Right renal cortex interstitium (tissue), 3 donors: ENCODE measurements at regions not wholly inside any gene's neighbourhood (a gene's known extent, or its start where the extent isn't known, plus 50 kb on each side); places are given as distances from the start of the nearest gene placed in this dataset.

Source experiments
- DNase-seq, 3 donors: peaks; one replicate each; pipeline ENCODE4 v3.0.0-alpha.2; 2013; ENCODE audit warnings: low read depth in 3 of 3, low spot score in 2 of 3

GRCh38 chr5:167801999-167802398, 489.4 kb upstream of the WWC1 start:
- DNase-seq: no peak

- DNase-seq: no peak
Observed at GRCh38 chr5:167802755-167803431, 488.6 kb upstream of the WWC1 start.

- no peak for DNase-seq
Observed at GRCh38 chr5:167804512-167805220, 486.8 kb upstream of the WWC1 start.

- no peak for DNase-seq
Observed at GRCh38 chr5:167810573-167810972, 480.9 kb upstream of the WWC1 start.

- no peak for DNase-seq
Observed at GRCh38 chr5:167812871-167813270, 478.6 kb upstream of the WWC1 start.

- DNase-seq: no peak
Observed at GRCh38 chr5:167813389-167813788, 478.1 kb upstream of the WWC1 start.

- no peak for DNase-seq
Observed at GRCh38 chr5:167814040-167814439, 477.4 kb upstream of the WWC1 start.

GRCh38 chr5:167814828-167815227, 476.6 kb upstream of the WWC1 start:
- no peak for DNase-seq

GRCh38 chr5:167816354-167816753, 475.1 kb upstream of the WWC1 start:
- no peak for DNase-seq

- no peak for DNase-seq
Observed at GRCh38 chr5:167816864-167817263, 474.6 kb upstream of the WWC1 start.

GRCh38 chr5:167819406-167819805, 472.0 kb upstream of the WWC1 start:
- no peak for DNase-seq

- DNase-seq: no peak
Observed at GRCh38 chr5:167820101-167820990, 471.1 kb upstream of the WWC1 start.

GRCh38 chr5:167821151-167821550, 470.3 kb upstream of the WWC1 start:
- DNase-seq: no peak

- no peak for DNase-seq
Observed at GRCh38 chr5:167821669-167822068, 469.8 kb upstream of the WWC1 start.

- no peak for DNase-seq
Observed at GRCh38 chr5:167822241-167822640, 469.2 kb upstream of the WWC1 start.

GRCh38 chr5:167823405-167823804, 468.0 kb upstream of the WWC1 start:
- DNase-seq: no peak

GRCh38 chr5:167827766-167828165, 463.7 kb upstream of the WWC1 start:
- no peak for DNase-seq

GRCh38 chr5:167831754-167832504, 459.5 kb upstream of the WWC1 start:
- no peak for DNase-seq

- no peak for DNase-seq
Observed at GRCh38 chr5:167832609-167833008, 458.8 kb upstream of the WWC1 start.

- DNase-seq: no peak
Observed at GRCh38 chr5:167833456-167833855, 458.0 kb upstream of the WWC1 start.

GRCh38 chr5:167835146-167835545, 456.3 kb upstream of the WWC1 start:
- DNase-seq: no peak
